H9 (cell line): ENCODE measurements at regions not wholly inside any gene's neighbourhood (a gene's known extent, or its start where the extent isn't known, plus 50 kb on each side); places are given as distances from the start of the nearest gene placed in this dataset.
A peak's percentile ranks its signal among the peaks of the same experiment; 100 is the strongest.

Source experiments
- DNase-seq: peaks from one replicate; pipeline ENCODE4 v3.0.0-alpha.2; 2017
- H2AFZ ChIP-seq: one replicate; pipeline ENCODE4 v1.6.1; 2013; ENCODE audit warnings: mild to moderate bottlenecking, low read length, control low read depth, moderate library complexity
- H2AK5ac ChIP-seq: 2 replicates; pipeline ENCODE4 v1.6.1; 2013; ENCODE audit warnings: low read length, control low read depth, mixed read lengths; ENCODE audit not compliant: insufficient read length
- H2BK120ac ChIP-seq: one replicate; pipeline ENCODE4 v1.6.1; 2013; ENCODE audit warnings: low read depth, mild to moderate bottlenecking, low read length, control low read depth, inconsistent platforms; ENCODE audit not compliant: poor library complexity, severe bottlenecking
- H2BK12ac ChIP-seq: 2 replicates; pipeline ENCODE4 v1.6.1; 2013; ENCODE audit warnings: low read length, control low read depth, mixed read lengths, low read depth; ENCODE audit not compliant: insufficient read length
- H2BK15ac ChIP-seq: 2 replicates; pipeline ENCODE4 v1.6.1; 2013; ENCODE audit warnings: low read depth, low read length, control low read depth
- H2BK20ac ChIP-seq: one replicate; pipeline ENCODE4 v1.6.1; 2013; ENCODE audit warnings: low read depth, mild to moderate bottlenecking, low read length, control low read depth, inconsistent platforms; ENCODE audit not compliant: poor library complexity, severe bottlenecking
- H2BK5ac ChIP-seq: 2 replicates; pipeline ENCODE4 v1.6.1; 2013; ENCODE audit warnings: low read length, control low read depth, mixed read lengths; ENCODE audit not compliant: insufficient read length
- H3K14ac ChIP-seq: 2 replicates; pipeline ENCODE4 v1.6.1; 2013; ENCODE audit warnings: low read length, control low read depth; ENCODE audit not compliant: insufficient read depth
- H3K18ac ChIP-seq: 2 replicates; pipeline ENCODE4 v1.6.1; 2013; ENCODE audit warnings: low read depth, mild to moderate bottlenecking, mixed read lengths, low read length, control low read depth; ENCODE audit not compliant: insufficient read length
- H3K23ac ChIP-seq: 2 replicates; pipeline ENCODE4 v1.6.1; 2013; ENCODE audit warnings: low read length, control low read depth, mixed read lengths, low read depth; ENCODE audit not compliant: insufficient read length
- H3K23me2 ChIP-seq: 2 replicates; pipeline ENCODE4 v1.6.1; 2013; ENCODE audit warnings: low read depth, mild to moderate bottlenecking, mixed read lengths, low read length, control low read depth; ENCODE audit not compliant: insufficient read length, poor library complexity, severe bottlenecking
- H3K27ac ChIP-seq: 2 replicates; pipeline ENCODE4 v1.5.1; 2013; ENCODE audit warnings: low read length, control low read depth, mixed read lengths, low read depth; ENCODE audit not compliant: insufficient read length
- H3K27me3 ChIP-seq: 2 replicates; pipeline ENCODE4 v1.6.1; 2013; ENCODE audit warnings: low read length, control low read depth, inconsistent platforms; ENCODE audit not compliant: insufficient read depth
- H3K4ac ChIP-seq: 2 replicates; pipeline ENCODE4 v1.6.1; 2013; ENCODE audit warnings: low read depth, mild to moderate bottlenecking, control low read depth, inconsistent platforms, low read length, moderate library complexity
- H3K4me1 ChIP-seq: 2 replicates; pipeline ENCODE4 v1.6.1; 2013; ENCODE audit warnings: low read length, control low read depth, inconsistent platforms; ENCODE audit not compliant: insufficient read depth
- H3K4me2 ChIP-seq: 2 replicates; pipeline ENCODE4 v1.6.1; 2013; ENCODE audit warnings: low read length, control low read depth, mixed read lengths; ENCODE audit not compliant: insufficient read length, insufficient read depth
- H3K56ac ChIP-seq: 2 replicates; pipeline ENCODE4 v1.6.1; 2013; ENCODE audit warnings: low read depth, mild to moderate bottlenecking, mixed read lengths, low read length, control low read depth; ENCODE audit not compliant: insufficient read length
- H3K79me1 ChIP-seq: 2 replicates; pipeline ENCODE4 v1.6.1; 2013; ENCODE audit warnings: low read depth, mild to moderate bottlenecking, moderate library complexity, low read length, control low read depth, inconsistent platforms; ENCODE audit not compliant: insufficient read depth, poor library complexity, severe bottlenecking
- H3K79me2 ChIP-seq: 2 replicates; pipeline ENCODE4 v1.6.1; 2013; ENCODE audit warnings: low read length, control low read depth, inconsistent platforms; ENCODE audit not compliant: insufficient read depth
- H3K9ac ChIP-seq: 2 replicates; pipeline ENCODE4 v1.6.1; 2013; ENCODE audit warnings: low read length, control low read depth, mixed read lengths; ENCODE audit not compliant: insufficient read length; ENCODE audit errors: extremely low read depth
- H3K9me3 ChIP-seq: one replicate; pipeline ENCODE4 v1.6.1; 2013; ENCODE audit warnings: low read depth, low read length, inconsistent platforms; ENCODE audit not compliant: control insufficient read depth
- H3T11ph ChIP-seq: one replicate; pipeline ENCODE4 v1.6.1; 2013; ENCODE audit warnings: mild to moderate bottlenecking, low read length, control low read depth, inconsistent platforms
- H4K20me1 ChIP-seq: one replicate; pipeline ENCODE4 v1.6.1; 2013; ENCODE audit not compliant: control insufficient read depth, insufficient read length, insufficient read depth
- H4K5ac ChIP-seq: 2 replicates; pipeline ENCODE4 v1.6.1; 2013; ENCODE audit warnings: low read depth, mild to moderate bottlenecking, mixed read lengths, low read length, control low read depth; ENCODE audit not compliant: insufficient read length
- H4K8ac ChIP-seq: replicated peaks from 2 replicates; pipeline ENCODE4 v1.6.1; 2013; ENCODE audit warnings: low read length, control low read depth, mixed read lengths, low read depth; ENCODE audit not compliant: insufficient read length
- H4K91ac ChIP-seq: 2 replicates; pipeline ENCODE4 v1.6.1; 2013; ENCODE audit warnings: low read depth, mild to moderate bottlenecking, moderate library complexity, mixed read lengths, low read length, control low read depth; ENCODE audit not compliant: insufficient read length
- H3K27ac Mint-ChIP-seq, 3 experiments: 2 replicates in 2 of 3; 3 replicates in 1 of 3; pipeline ENCODE4 v1.8.0; 2020 to 2021; ENCODE audit warnings: mixed read lengths in 3 of 3, mild to moderate bottlenecking in 1 of 3, moderate library complexity in 1 of 3
- H3K27me3 Mint-ChIP-seq: 2 replicates; pipeline ENCODE4 v1.8.0; 2021; ENCODE audit warnings: low read depth, mild to moderate bottlenecking, moderate library complexity, mixed read lengths
- H3K36me3 Mint-ChIP-seq, 3 experiments: 2 replicates in 2 of 3; 3 replicates in 1 of 3; pipeline ENCODE4 v1.8.0; 2020 to 2021; ENCODE audit warnings: low read depth in 3 of 3, mixed read lengths in 3 of 3; ENCODE audit not compliant: insufficient read depth in 1 of 3
- H3K4me1 Mint-ChIP-seq, 2 experiments: 2 replicates each; pipeline ENCODE4 v1.8.0; 2020; ENCODE audit warnings: mixed read lengths in 2 of 2
- H3K4me3 Mint-ChIP-seq, 2 experiments: 2 replicates in 1 of 2; 3 replicates in 1 of 2; pipeline ENCODE4 v1.8.0; 2020 to 2021; ENCODE audit warnings: mild to moderate bottlenecking in 2 of 2, mixed read lengths in 2 of 2, moderate library complexity in 1 of 2
- H3K9me3 Mint-ChIP-seq, 2 experiments: 2 replicates in 1 of 2; 3 replicates in 1 of 2; pipeline ENCODE4 v1.8.0; 2020; ENCODE audit warnings: mild to moderate bottlenecking in 2 of 2, mixed read lengths in 2 of 2, moderate library complexity in 1 of 2
- WGBS: extraction: QIAGEN DNeasy Blood & Tissue Kit; methylation state at CpG from one replicate; pipeline ENCODE4 v1.1.7; 2013; ENCODE audit warnings: missing lambda C conversion rate, low lambda C conversion rate, mixed read lengths; ENCODE audit not compliant: insufficient read length; ENCODE audit errors: extremely low coverage; 5-methylcytosine and 5-hydroxymethylcytosine counted together
- TF ChIP-seq, protein P1 (sequence below): fragments of 200-600 bp; sonication (generic); conservative IDR thresholded peaks from 3 replicates; pipeline ENCODE4 v1.8.0; 2021; ENCODE audit warnings: antibody characterized with exemption, mild to moderate bottlenecking

DNA sequence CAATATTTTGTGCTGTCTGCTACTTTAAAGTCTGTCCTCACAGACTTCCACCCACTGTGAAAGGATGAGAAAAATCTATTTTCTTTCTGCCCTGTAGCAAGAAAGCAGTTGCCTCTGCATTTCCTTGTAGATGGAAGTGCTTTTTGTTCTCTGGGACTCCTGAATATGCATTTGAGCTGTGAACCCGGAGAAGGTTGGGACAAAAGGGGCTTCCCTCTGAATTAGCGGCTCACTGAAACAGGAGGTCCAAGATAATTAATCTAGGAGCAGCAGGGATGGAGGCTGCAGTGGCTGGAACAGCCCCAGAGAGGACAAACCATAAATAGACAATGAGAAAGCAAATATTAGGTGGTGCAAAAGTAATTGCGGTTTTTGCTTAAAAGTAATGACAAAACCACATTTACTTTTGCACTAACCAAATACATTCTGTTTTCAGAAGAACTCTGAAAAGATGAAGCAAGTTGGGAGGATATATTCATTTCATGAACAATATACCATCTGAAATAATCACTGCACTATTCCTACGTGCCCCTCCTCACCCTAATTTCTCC, 143.4 kb upstream of the KBTBD8 start:
- Mint-ChIP-seq H3K4me1 (peaks cover 27 to 31% of the 10 kb centered on the region in 2 experiments), H3K9me3 (peaks cover 0 to 6% of the 10 kb centered on the region in 2 experiments; a peak in 2 of 5 replicates), H3K36me3 (peaks cover 0 to 3% (median 0%) of the 10 kb centered on the region in 3 experiments; a peak in 2 of 7 replicates), H3K27ac (peak overlapping the region in 1 of 3 experiments; percentile 54; a peak in 1 of 7 replicates), H3K27me3 (peaks cover 7% of the 10 kb centered on the region), H3K4me3 (peak overlapping the region in 1 of 2 experiments; percentile 23; a peak in 1 of 5 replicates)
- Histone ChIP-seq H3K79me1 (no peaks in the 10 kb centered on the region), H3K14ac (no peak overlapping the region), H2BK12ac (no peak overlapping the region), H4K5ac (no peak overlapping the region), H2AK5ac (no peak overlapping the region), H3T11ph (no peak overlapping the region), H2BK20ac (no peak overlapping the region), H3K4me2 (no peak overlapping the region), H2BK15ac (no peak overlapping the region), H3K27ac (no peak overlapping the region), H4K8ac (no peak overlapping the region), H3K56ac (no peak overlapping the region), H2BK120ac (no peak overlapping the region), H3K4ac (no peak overlapping the region), H2AFZ (no peak overlapping the region), H3K23ac (no peak overlapping the region), H4K20me1 (no peaks in the 10 kb centered on the region), H3K18ac (no peak overlapping the region), H3K4me1 (no peaks in the 10 kb centered on the region; the same call in 1 of the 2 replicates), H3K23me2 (no peaks in the 10 kb centered on the region), H3K9me3 (no peaks in the 10 kb centered on the region), H2BK5ac (no peak overlapping the region), H3K27me3 (no peaks in the 10 kb centered on the region), H3K9ac (no peak overlapping the region), H3K79me2 (no peaks in the 10 kb centered on the region), H4K91ac (no peak overlapping the region)
- no CpG with 5 or more reads among the region's 4 CpGs for WGBS
- TF ChIP-seq, protein P1, sequence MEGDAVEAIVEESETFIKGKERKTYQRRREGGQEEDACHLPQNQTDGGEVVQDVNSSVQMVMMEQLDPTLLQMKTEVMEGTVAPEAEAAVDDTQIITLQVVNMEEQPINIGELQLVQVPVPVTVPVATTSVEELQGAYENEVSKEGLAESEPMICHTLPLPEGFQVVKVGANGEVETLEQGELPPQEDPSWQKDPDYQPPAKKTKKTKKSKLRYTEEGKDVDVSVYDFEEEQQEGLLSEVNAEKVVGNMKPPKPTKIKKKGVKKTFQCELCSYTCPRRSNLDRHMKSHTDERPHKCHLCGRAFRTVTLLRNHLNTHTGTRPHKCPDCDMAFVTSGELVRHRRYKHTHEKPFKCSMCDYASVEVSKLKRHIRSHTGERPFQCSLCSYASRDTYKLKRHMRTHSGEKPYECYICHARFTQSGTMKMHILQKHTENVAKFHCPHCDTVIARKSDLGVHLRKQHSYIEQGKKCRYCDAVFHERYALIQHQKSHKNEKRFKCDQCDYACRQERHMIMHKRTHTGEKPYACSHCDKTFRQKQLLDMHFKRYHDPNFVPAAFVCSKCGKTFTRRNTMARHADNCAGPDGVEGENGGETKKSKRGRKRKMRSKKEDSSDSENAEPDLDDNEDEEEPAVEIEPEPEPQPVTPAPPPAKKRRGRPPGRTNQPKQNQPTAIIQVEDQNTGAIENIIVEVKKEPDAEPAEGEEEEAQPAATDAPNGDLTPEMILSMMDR: no peak
- no peak for DNase-seq
